ENCODE measurements at regions not wholly inside any gene's neighbourhood (a gene's known extent, or its start where the extent isn't known, plus 50 kb on each side); places are given as distances from the start of the nearest gene placed in this dataset.
A peak's percentile ranks its signal among the peaks of the same experiment; 100 is the strongest.

GRCh38 chr2:160612266-160612856 is 118.8 kb upstream of the RBMS1 start:
- H3K9me2 ChIP-seq: no peaks in the 10 kb centered on the region
- POLR2A ChIA-PET: no interaction called here
- H3K4me3 ChIP-seq (ENCODE audit: low read depth in 2 of 2, low read length in 1 of 2): no peak overlapping the region
- H3K9ac ChIP-seq: no peak overlapping the region
- CTCF ChIA-PET: interaction anchor here (0.6 kb wide), 1 partner anchor 254 kb away, joined by 4 read pairs; no protein-coding TSS in a partner anchor
- DNase-seq: no peak
- no peak overlapping the region for H3K27ac ChIP-seq (ENCODE audit: low read depth in 2 of 2, low read length in 1 of 2)
- H3K79me2 ChIP-seq (ENCODE audit: insufficient read depth): no peaks in the 10 kb centered on the region
- no peak for TF ChIP-seq RCOR1 (IDR thresholded peaks at IDR 0.05; ENCODE audit: low read length)
- TF ChIP-seq TCF12 (IDR thresholded peaks at IDR 0.05): peak; percentile 34; the same call in 1 of the 2 replicates
- no peak for TF ChIP-seq RXRA (IDR thresholded peaks at IDR 0.05; ENCODE audit: borderline replicate concordance, low read depth)
- 0 out of 2 replicates have a peak, but pooled peaks have one; percentile 8 for TF ChIP-seq FOSL2 (IDR thresholded peaks at IDR 0.05; ENCODE audit: borderline replicate concordance, low read depth)
- H3K4me2 ChIP-seq: no peak overlapping the region
- no peaks in the 10 kb centered on the region for H3K27me3 ChIP-seq (ENCODE audit: insufficient read depth)
- H3K9me3 ChIP-seq: 0 out of 2 replicates have a peak, but pooled peaks cover 5% of the 10 kb centered on the region
- H4K20me1 ChIP-seq (ENCODE audit: insufficient read depth): no peaks in the 10 kb centered on the region
- H2AFZ ChIP-seq (ENCODE audit: low read depth): no peak overlapping the region
- H3K36me3 ChIP-seq (replicated peaks in 1 of 2; ENCODE audit: control insufficient read depth in 1 of 2, insufficient read depth in 2 of 2, low read length in 1 of 2): no peaks in the 10 kb centered on the region
- no peaks in the 10 kb centered on the region for H3F3A ChIP-seq (replicated peaks; ENCODE audit: insufficient read depth)
- peaks cover 21 to 22% of the 10 kb centered on the region in 2 experiments; a peak in 3 of 4 replicates for H3K4me1 ChIP-seq (ENCODE audit: control insufficient read depth in 1 of 2, insufficient read depth in 2 of 2, low read depth in 1 of 2, low read length in 1 of 2)

- no peaks in the 10 kb centered on the region for H4K20me1 ChIP-seq (ENCODE audit: insufficient read depth)
- DNase-seq: no peak
- H2AFZ ChIP-seq (ENCODE audit: low read depth): peak overlapping the region; percentile 48
- H3K4me3 ChIP-seq (ENCODE audit: low read depth in 2 of 2, low read length in 1 of 2): no peak overlapping the region
- no peaks in the 10 kb centered on the region for H3K36me3 ChIP-seq (replicated peaks in 1 of 2; ENCODE audit: control insufficient read depth in 1 of 2, insufficient read depth in 2 of 2, low read length in 1 of 2)
- peaks cover 12 to 22% of the 10 kb centered on the region in 2 experiments; a peak in 3 of 4 replicates for H3K4me1 ChIP-seq (ENCODE audit: control insufficient read depth in 1 of 2, insufficient read depth in 2 of 2, low read depth in 1 of 2, low read length in 1 of 2)
- no peaks in the 10 kb centered on the region for H3K9me2 ChIP-seq
- POLR2A ChIA-PET: no interaction called here
- CTCF ChIA-PET: no interaction called here
- H3K27ac ChIP-seq (ENCODE audit: low read depth in 2 of 2, low read length in 1 of 2): peak overlapping the region; percentile 41 to 50
- H3F3A ChIP-seq (replicated peaks; ENCODE audit: insufficient read depth): no peaks in the 10 kb centered on the region
- no peak overlapping the region for H3K9ac ChIP-seq
- WGBS (ENCODE audit: low lambda C conversion rate): 30% methylated on average over 1 of the region's 1 CpG
- 0 out of 2 replicates have a peak, but pooled peaks cover 5% of the 10 kb centered on the region for H3K9me3 ChIP-seq
- no peaks in the 10 kb centered on the region for H3K79me2 ChIP-seq (ENCODE audit: insufficient read depth)
- H3K4me2 ChIP-seq: no peak overlapping the region; the same call in 1 of the 2 replicates
- no peaks in the 10 kb centered on the region for H3K27me3 ChIP-seq (ENCODE audit: insufficient read depth)
- TF ChIP-seq TEAD4 (IDR thresholded peaks at IDR 0.05; ENCODE audit: borderline replicate concordance, insufficient read depth) (no peak), JUND (IDR thresholded peaks at IDR 0.05) (peak; percentile 77), YY1 (IDR thresholded peaks at IDR 0.05; ENCODE audit: low read depth) (no peak), GABPA (IDR thresholded peaks at IDR 0.05; ENCODE audit: low read depth) (no peak), GATA2 (CRISPR knock-in tag; IDR thresholded peaks at IDR 0.05) (no peak), NRF1 (IDR thresholded peaks at IDR 0.05; ENCODE audit: low read depth, low read length) (no peak), CTCF (IDR thresholded peaks at IDR 0.05) (no peak), FOSL2 (IDR thresholded peaks at IDR 0.05; ENCODE audit: borderline replicate concordance, low read depth) (peak; percentile 84), SMC3 (IDR thresholded peaks at IDR 0.05; ENCODE audit: low read depth, low read length) (no peak), SIN3A (IDR thresholded peaks at IDR 0.05; ENCODE audit: borderline replicate concordance, low read depth, low read length) (no peak), TAF1 (IDR thresholded peaks at IDR 0.05; ENCODE audit: borderline replicate concordance, low read depth, low read length) (no peak), USF2 (IDR thresholded peaks at IDR 0.05; ENCODE audit: borderline replicate concordance, low read depth, low read length) (no peak), ELF1 (IDR thresholded peaks at IDR 0.05) (no peak), RAD21 (IDR thresholded peaks at IDR 0.05; ENCODE audit: low read length) (no peak)
- TF ChIP-seq, protein P1, sequence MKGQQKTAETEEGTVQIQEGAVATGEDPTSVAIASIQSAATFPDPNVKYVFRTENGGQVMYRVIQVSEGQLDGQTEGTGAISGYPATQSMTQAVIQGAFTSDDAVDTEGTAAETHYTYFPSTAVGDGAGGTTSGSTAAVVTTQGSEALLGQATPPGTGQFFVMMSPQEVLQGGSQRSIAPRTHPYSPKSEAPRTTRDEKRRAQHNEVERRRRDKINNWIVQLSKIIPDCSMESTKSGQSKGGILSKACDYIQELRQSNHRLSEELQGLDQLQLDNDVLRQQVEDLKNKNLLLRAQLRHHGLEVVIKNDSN (IDR thresholded peaks at IDR 0.05; ENCODE audit: borderline replicate concordance, low read depth): no peak
- TF ChIP-seq, protein P2, sequence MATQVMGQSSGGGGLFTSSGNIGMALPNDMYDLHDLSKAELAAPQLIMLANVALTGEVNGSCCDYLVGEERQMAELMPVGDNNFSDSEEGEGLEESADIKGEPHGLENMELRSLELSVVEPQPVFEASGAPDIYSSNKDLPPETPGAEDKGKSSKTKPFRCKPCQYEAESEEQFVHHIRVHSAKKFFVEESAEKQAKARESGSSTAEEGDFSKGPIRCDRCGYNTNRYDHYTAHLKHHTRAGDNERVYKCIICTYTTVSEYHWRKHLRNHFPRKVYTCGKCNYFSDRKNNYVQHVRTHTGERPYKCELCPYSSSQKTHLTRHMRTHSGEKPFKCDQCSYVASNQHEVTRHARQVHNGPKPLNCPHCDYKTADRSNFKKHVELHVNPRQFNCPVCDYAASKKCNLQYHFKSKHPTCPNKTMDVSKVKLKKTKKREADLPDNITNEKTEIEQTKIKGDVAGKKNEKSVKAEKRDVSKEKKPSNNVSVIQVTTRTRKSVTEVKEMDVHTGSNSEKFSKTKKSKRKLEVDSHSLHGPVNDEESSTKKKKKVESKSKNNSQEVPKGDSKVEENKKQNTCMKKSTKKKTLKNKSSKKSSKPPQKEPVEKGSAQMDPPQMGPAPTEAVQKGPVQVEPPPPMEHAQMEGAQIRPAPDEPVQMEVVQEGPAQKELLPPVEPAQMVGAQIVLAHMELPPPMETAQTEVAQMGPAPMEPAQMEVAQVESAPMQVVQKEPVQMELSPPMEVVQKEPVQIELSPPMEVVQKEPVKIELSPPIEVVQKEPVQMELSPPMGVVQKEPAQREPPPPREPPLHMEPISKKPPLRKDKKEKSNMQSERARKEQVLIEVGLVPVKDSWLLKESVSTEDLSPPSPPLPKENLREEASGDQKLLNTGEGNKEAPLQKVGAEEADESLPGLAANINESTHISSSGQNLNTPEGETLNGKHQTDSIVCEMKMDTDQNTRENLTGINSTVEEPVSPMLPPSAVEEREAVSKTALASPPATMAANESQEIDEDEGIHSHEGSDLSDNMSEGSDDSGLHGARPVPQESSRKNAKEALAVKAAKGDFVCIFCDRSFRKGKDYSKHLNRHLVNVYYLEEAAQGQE (IDR thresholded peaks at IDR 0.05; ENCODE audit: low read depth, low read length): no peak
Observed at GRCh38 chr2:160613466-160614153, 120.0 kb upstream of the RBMS1 start.

Measured in SK-N-SH (cell line).